Retina (tissue), 1 donor: ENCODE measurements at regions not wholly inside any gene's neighbourhood (a gene's known extent, or its start where the extent isn't known, plus 50 kb on each side); places are given as distances from the start of the nearest gene placed in this dataset.
"Not testable (repeated sequence)": the region's sequence is repeated elsewhere in the genome, so short reads cannot be mapped to it uniquely, and the experiment has no call there.

Experiments
- DNase-seq: peaks from one replicate; pipeline ENCODE4 v3.0.0-alpha.2; 2016

- no peak for DNase-seq
Observed at GRCh38 chr4:131411393-131411792, 1737.7 kb upstream of the PCDH10 start.

GRCh38 chr4:131419147-131419546, 1729.9 kb upstream of the PCDH10 start:
- no peak for DNase-seq

GRCh38 chr4:131426023-131426758, 1722.9 kb upstream of the PCDH10 start:
- DNase-seq: no peak

GRCh38 chr4:131427000-131427399, 1722.1 kb upstream of the PCDH10 start:
- DNase-seq: no peak

GRCh38 chr4:131430302-131430701, 1718.8 kb upstream of the PCDH10 start:
- DNase-seq: no peak

GRCh38 chr4:131441004-131441688, 1707.9 kb upstream of the PCDH10 start:
- no peak for DNase-seq

GRCh38 chr4:131447883-131448282, 1701.2 kb upstream of the PCDH10 start:
- DNase-seq: no peak

- DNase-seq: no peak
Observed at GRCh38 chr4:131450572-131451209, 1698.4 kb upstream of the PCDH10 start.

- no peak for DNase-seq
Observed at GRCh38 chr4:131459430-131460101, 1689.5 kb upstream of the PCDH10 start.

- DNase-seq: no peak
Observed at GRCh38 chr4:131470360-131470759, 1678.7 kb upstream of the PCDH10 start.

- no peak for DNase-seq
Observed at GRCh38 chr4:131488772-131489171, 1660.3 kb upstream of the PCDH10 start.

GRCh38 chr4:131496211-131496610, 1652.9 kb upstream of the PCDH10 start:
- not testable (repeated sequence) for DNase-seq

- no peak for DNase-seq
Observed at GRCh38 chr4:131499141-131499873, 1649.8 kb upstream of the PCDH10 start.

- no peak for DNase-seq
Observed at GRCh38 chr4:131509521-131509920, 1639.6 kb upstream of the PCDH10 start.

GRCh38 chr4:131526686-131527085, 1622.4 kb upstream of the PCDH10 start:
- no peak for DNase-seq

- DNase-seq: no peak
Observed at GRCh38 chr4:131531087-131531486, 1618.0 kb upstream of the PCDH10 start.

- DNase-seq: no peak
Observed at GRCh38 chr4:131534944-131535645, 1614.0 kb upstream of the PCDH10 start.

- DNase-seq: no peak
Observed at GRCh38 chr4:131540256-131540655, 1608.8 kb upstream of the PCDH10 start.

GRCh38 chr4:131547506-131547981, 1601.5 kb upstream of the PCDH10 start:
- no peak for DNase-seq

GRCh38 chr4:131551306-131551705, 1597.8 kb upstream of the PCDH10 start:
- DNase-seq: no peak

- no peak for DNase-seq
Observed at GRCh38 chr4:131566026-131566425, 1583.1 kb upstream of the PCDH10 start.

- no peak for DNase-seq
Observed at GRCh38 chr4:131584587-131584986, 1564.5 kb upstream of the PCDH10 start.
